Activated CD8-positive, alpha-beta memory T cell treated with anti-CD3 and anti-CD28 coated beads for 4 hours (primary cell): ENCODE measurements at regions not wholly inside any gene's neighbourhood (a gene's known extent, or its start where the extent isn't known, plus 50 kb on each side); places are given as distances from the start of the nearest gene placed in this dataset.

ENCODE experiments used
- DNase-seq, 2 donors: peaks; one replicate each; pipeline ENCODE4 v3.0.0-alpha.2; 2020; ENCODE audit warnings: low read depth in 2 of 2

- DNase-seq, result no peak
Measured at GRCh38 chr13:91158017-91158395, 189.5 kb upstream of the MIR17HG start.

GRCh38 chr13:91162180-91162579 is 185.3 kb upstream of the MIR17HG start:
- no peak for DNase-seq

- no peak for DNase-seq
Measured at GRCh38 chr13:91162589-91162988, 184.9 kb upstream of the MIR17HG start.

GRCh38 chr13:91165758-91166157 is 181.7 kb upstream of the MIR17HG start:
- no peak for DNase-seq

- no peak for DNase-seq
Measured at GRCh38 chr13:91166714-91167511, 180.6 kb upstream of the MIR17HG start.

GRCh38 chr13:91167706-91168385 is 179.6 kb upstream of the MIR17HG start:
- DNase-seq, result no peak

GRCh38 chr13:91168386-91168711 is 179.1 kb upstream of the MIR17HG start:
- DNase-seq, result no peak

- DNase-seq, result no peak
Measured at GRCh38 chr13:91169321-91170050, 178.0 kb upstream of the MIR17HG start.

GRCh38 chr13:91172160-91172559 is 175.3 kb upstream of the MIR17HG start:
- no peak for DNase-seq

- DNase-seq, result no peak
Measured at GRCh38 chr13:91174886-91175501, 172.5 kb upstream of the MIR17HG start.

GRCh38 chr13:91178099-91178498 is 169.4 kb upstream of the MIR17HG start:
- DNase-seq, result no peak

GRCh38 chr13:91181892-91182291 is 165.6 kb upstream of the MIR17HG start:
- DNase-seq, result no peak

GRCh38 chr13:91184244-91184926 is 163.1 kb upstream of the MIR17HG start:
- DNase-seq, result no peak

GRCh38 chr13:91185294-91185863 is 162.1 kb upstream of the MIR17HG start:
- no peak for DNase-seq

- no peak for DNase-seq
Measured at GRCh38 chr13:91187522-91187921, 160.0 kb upstream of the MIR17HG start.

- no peak for DNase-seq
Measured at GRCh38 chr13:91189506-91189905, 158.0 kb upstream of the MIR17HG start.

GRCh38 chr13:91193358-91193757 is 154.1 kb upstream of the MIR17HG start:
- no peak for DNase-seq

- DNase-seq, result no peak
Measured at GRCh38 chr13:91195789-91196188, 151.7 kb upstream of the MIR17HG start.

- DNase-seq, result no peak
Measured at GRCh38 chr13:91196958-91197357, 150.5 kb upstream of the MIR17HG start.

- no peak for DNase-seq
Measured at GRCh38 chr13:91199866-91200265, 147.6 kb upstream of the MIR17HG start.

GRCh38 chr13:91200486-91200885 is 147.0 kb upstream of the MIR17HG start:
- DNase-seq, result no peak
